CD4-positive, CD25-positive, alpha-beta regulatory T cell (primary cell): ENCODE measurements at regions not wholly inside any gene's neighbourhood (a gene's known extent, or its start where the extent isn't known, plus 50 kb on each side); places are given as distances from the start of the nearest gene placed in this dataset.

ENCODE experiments used
- ATAC-seq, 2 donors: fragments of 150-1000 bp; cut with Tn5 transposase; one replicate each; pipeline ENCODE4 v1.10.0; 2021; ENCODE audit warnings: low read depth in 2 of 2, moderate number of reproducible peaks in 2 of 2, moderate library complexity in 1 of 2
- DNase-seq, 3 donors: peaks; one replicate each; pipeline versions ENCODE4 v3.0.0 to v3.0.0-alpha.2; 2012 to 2022; ENCODE audit warnings: mixed read lengths in 1 of 3
- H3K27ac ChIP-seq: one replicate; pipeline ENCODE4 v1.7.0; 2013; ENCODE audit warnings: mild to moderate bottlenecking, low read length; ENCODE audit not compliant: insufficient read depth, poor library complexity, severe bottlenecking
- H3K27me3 ChIP-seq: one replicate; pipeline ENCODE4 v1.7.0; 2013; ENCODE audit warnings: low read length; ENCODE audit not compliant: control insufficient read depth, insufficient read depth
- H3K36me3 ChIP-seq: one replicate; pipeline ENCODE4 v1.7.0; 2013; ENCODE audit warnings: mild to moderate bottlenecking, low read length, moderate library complexity; ENCODE audit not compliant: control insufficient read depth, insufficient read depth
- H3K4me1 ChIP-seq: 2 replicates; pipeline ENCODE4 v1.7.0; 2013; ENCODE audit warnings: mild to moderate bottlenecking, low read length; ENCODE audit not compliant: insufficient read depth, control insufficient read depth, poor library complexity, severe bottlenecking
- H3K4me3 ChIP-seq: one replicate; pipeline ENCODE4 v1.7.0; 2013; ENCODE audit warnings: low read depth, mild to moderate bottlenecking, low read length, moderate library complexity
- H3K9me3 ChIP-seq, 2 experiments: 1 replicate in 1 of 2; 2 replicates in 1 of 2; pipeline ENCODE4 v1.7.0; 2013; ENCODE audit warnings: low read length in 2 of 2, mild to moderate bottlenecking in 1 of 2, moderate library complexity in 1 of 2; ENCODE audit not compliant: control insufficient read depth in 2 of 2
- H3K27ac Mint-ChIP-seq, 3 donors: one replicate each; pipeline ENCODE4 v1.8.0; 2020 to 2022; ENCODE audit warnings: mild to moderate bottlenecking in 3 of 3, mixed read lengths in 3 of 3, moderate library complexity in 2 of 3
- H3K27me3 Mint-ChIP-seq: one replicate; pipeline ENCODE4 v1.8.0; 2022; ENCODE audit warnings: mild to moderate bottlenecking, mixed read lengths
- H3K36me3 Mint-ChIP-seq: one replicate; pipeline ENCODE4 v1.8.0; 2020; ENCODE audit warnings: mixed read lengths
- H3K4me1 Mint-ChIP-seq, 4 donors: one replicate each; pipeline ENCODE4 v1.8.0; 2020 to 2022; ENCODE audit warnings: mixed read lengths in 4 of 4, mild to moderate bottlenecking in 1 of 4
- H3K4me3 Mint-ChIP-seq, 4 donors: one replicate each; pipeline ENCODE4 v1.8.0; 2020 to 2022; ENCODE audit warnings: mild to moderate bottlenecking in 4 of 4, mixed read lengths in 4 of 4, moderate library complexity in 3 of 4
- H3K9me3 Mint-ChIP-seq, 7 donors: one replicate each; pipeline ENCODE4 v1.8.0; 2020 to 2022; ENCODE audit warnings: mixed read lengths in 7 of 7, mild to moderate bottlenecking in 3 of 7, moderate library complexity in 2 of 7

DNA sequence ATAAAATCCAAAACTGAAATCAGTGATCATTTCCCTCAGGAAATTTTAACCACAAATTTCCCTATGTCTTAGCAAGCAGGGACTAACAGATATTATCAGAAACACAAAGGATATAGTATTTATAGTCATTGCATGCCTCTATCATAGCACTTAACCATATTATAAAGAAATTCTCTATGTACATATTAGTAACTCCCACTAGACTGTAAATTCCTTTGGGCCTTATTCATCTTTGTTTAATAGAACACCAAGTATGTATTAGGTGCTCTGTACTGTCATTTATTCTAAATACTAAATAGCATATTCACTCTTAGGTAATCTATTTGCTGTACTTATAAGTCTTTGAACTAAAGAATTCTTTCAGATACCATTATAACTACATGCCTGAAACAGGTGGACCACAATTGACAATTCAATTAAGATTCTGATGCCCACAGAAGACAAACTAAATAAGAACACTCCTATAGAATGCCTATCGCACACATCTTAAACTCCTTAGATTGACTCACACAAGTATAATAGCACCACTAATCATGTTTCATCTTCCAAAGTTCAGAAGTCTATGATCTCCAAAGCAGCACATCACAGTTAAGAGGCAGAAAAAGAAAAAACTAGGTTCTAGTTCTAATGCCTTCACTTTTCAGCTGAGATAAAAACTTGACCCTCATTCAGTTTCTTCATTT, 134.1 kb downstream of the FSCB start:
- Mint-ChIP-seq H3K4me1 (no peaks in the 10 kb centered on the region), H3K9me3 (peaks cover 0 to 35% (median 3%) of the 10 kb centered on the region in 7 donors), H3K4me3 (no peak overlapping the region), H3K27ac (no peak overlapping the region), H3K36me3 (no peaks in the 10 kb centered on the region), H3K27me3 (no peaks in the 10 kb centered on the region)
- Histone ChIP-seq H3K27me3 (no peaks in the 10 kb centered on the region), H3K4me1 (no peaks in the 10 kb centered on the region), H3K27ac (no peak overlapping the region), H3K4me3 (no peak overlapping the region), H3K36me3 (no peaks in the 10 kb centered on the region), H3K9me3 (peaks cover 0 to 15% of the 10 kb centered on the region in 2 experiments)
- ATAC-seq (no peak), DNase-seq (no peak)

GRCh38 chr14:44372231-44372630, 134.9 kb downstream of the FSCB start:
- Mint-ChIP-seq H3K36me3 (no peaks in the 10 kb centered on the region), H3K27ac (no peak overlapping the region), H3K4me1 (no peaks in the 10 kb centered on the region), H3K4me3 (no peak overlapping the region), H3K27me3 (no peaks in the 10 kb centered on the region), H3K9me3 (peaks cover 0 to 31% (median 2%) of the 10 kb centered on the region in 7 donors)
- ATAC-seq (no peak), DNase-seq (no peak)
- no peaks in the 10 kb centered on the region for H3K4me1 ChIP-seq
- peaks cover 0 to 15% of the 10 kb centered on the region in 2 experiments for H3K9me3 ChIP-seq
- no peaks in the 10 kb centered on the region for H3K27me3 ChIP-seq
- H3K4me3 ChIP-seq, result no peak overlapping the region
- no peak overlapping the region for H3K27ac ChIP-seq
- H3K36me3 ChIP-seq, result no peaks in the 10 kb centered on the region

DNA sequence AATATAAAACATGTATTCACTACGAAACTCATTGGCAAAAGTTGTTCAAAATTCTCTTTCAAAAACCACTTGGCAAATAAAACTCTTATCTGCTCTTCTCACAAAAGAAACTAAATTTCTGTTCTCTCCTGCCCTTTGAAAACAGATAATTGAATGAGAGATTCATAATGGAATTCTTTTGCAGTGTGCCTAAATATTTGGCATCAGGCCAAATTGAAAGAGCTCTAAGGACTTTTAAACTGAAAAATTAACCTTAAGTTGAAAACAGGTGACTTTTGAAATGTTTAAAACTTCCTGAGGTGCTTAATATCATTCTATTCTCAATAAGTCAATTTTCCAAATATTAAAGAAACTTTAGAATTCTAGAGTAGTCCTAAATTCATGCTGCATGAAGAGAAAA, 136.4 kb downstream of the FSCB start:
- no peak overlapping the region for H3K27ac Mint-ChIP-seq
- no peak overlapping the region for H3K4me3 ChIP-seq
- H3K4me1 ChIP-seq, result no peaks in the 10 kb centered on the region
- H3K27ac ChIP-seq, result no peak overlapping the region
- no peaks in the 10 kb centered on the region for H3K36me3 Mint-ChIP-seq
- ATAC-seq (no peak), DNase-seq (no peak)
- peaks cover 0 to 27% (median 4%) of the 10 kb centered on the region in 7 donors for H3K9me3 Mint-ChIP-seq
- H3K27me3 Mint-ChIP-seq, result no peaks in the 10 kb centered on the region
- H3K4me3 Mint-ChIP-seq, result no peak overlapping the region
- H3K27me3 ChIP-seq, result no peaks in the 10 kb centered on the region
- no peaks in the 10 kb centered on the region for H3K36me3 ChIP-seq
- H3K4me1 Mint-ChIP-seq, result no peaks in the 10 kb centered on the region
- peaks cover 0 to 10% of the 10 kb centered on the region in 2 experiments for H3K9me3 ChIP-seq

GRCh38 chr14:44369401-44370123, 137.5 kb downstream of the FSCB start:
- H3K4me1 Mint-ChIP-seq, result no peaks in the 10 kb centered on the region
- no peaks in the 10 kb centered on the region for H3K4me1 ChIP-seq
- no peaks in the 10 kb centered on the region for H3K27me3 ChIP-seq
- no peak for ATAC-seq
- peaks cover 0 to 4% of the 10 kb centered on the region in 2 experiments for H3K9me3 ChIP-seq
- no peaks in the 10 kb centered on the region for H3K27me3 Mint-ChIP-seq
- H3K4me3 ChIP-seq, result no peak overlapping the region
- H3K27ac ChIP-seq, result no peak overlapping the region
- H3K4me3 Mint-ChIP-seq, result no peak overlapping the region
- DNase-seq, result no peak
- no peaks in the 10 kb centered on the region for H3K36me3 ChIP-seq
- H3K9me3 Mint-ChIP-seq, result peaks cover 0 to 19% (median 7%) of the 10 kb centered on the region in 7 donors
- H3K27ac Mint-ChIP-seq, result no peak overlapping the region
- H3K36me3 Mint-ChIP-seq, result no peaks in the 10 kb centered on the region

DNA sequence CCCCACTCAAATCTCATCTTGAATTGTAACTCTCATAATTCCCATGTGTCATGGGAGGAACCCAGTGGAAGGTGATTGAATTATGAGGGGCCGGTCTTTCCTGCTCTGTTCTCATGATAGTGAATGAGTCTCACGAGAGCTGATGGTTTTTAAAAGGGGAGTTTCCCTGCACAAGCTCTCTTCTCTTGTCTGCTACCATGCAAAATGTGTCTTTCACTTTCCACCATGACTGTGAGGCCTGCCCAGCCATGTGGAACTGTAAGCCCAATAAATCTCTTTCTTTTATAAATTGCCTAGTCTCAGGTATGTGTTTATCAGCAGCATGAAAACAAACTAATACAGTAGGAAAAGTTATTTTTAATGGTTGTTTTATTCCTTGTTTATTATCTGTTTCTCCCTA, 146.0 kb downstream of the FSCB start:
- no peaks in the 10 kb centered on the region for H3K4me1 Mint-ChIP-seq
- no peak overlapping the region for H3K27ac ChIP-seq
- H3K4me1 ChIP-seq, result no peaks in the 10 kb centered on the region
- no peak overlapping the region for H3K4me3 Mint-ChIP-seq
- peaks cover 0 to 13% (median 6%) of the 10 kb centered on the region in 7 donors for H3K9me3 Mint-ChIP-seq
- ATAC-seq (no peak), DNase-seq (no peak)
- no peak overlapping the region for H3K4me3 ChIP-seq
- H3K36me3 Mint-ChIP-seq, result no peaks in the 10 kb centered on the region
- H3K27ac Mint-ChIP-seq, result no peak overlapping the region
- no peaks in the 10 kb centered on the region for H3K27me3 Mint-ChIP-seq
- H3K27me3 ChIP-seq, result no peaks in the 10 kb centered on the region
- H3K36me3 ChIP-seq, result no peaks in the 10 kb centered on the region
- H3K9me3 ChIP-seq, result peaks cover 2 to 7% of the 10 kb centered on the region in 2 experiments

GRCh38 chr14:44353805-44354204, 153.3 kb downstream of the FSCB start:
- H3K4me1 ChIP-seq, result no peaks in the 10 kb centered on the region
- no peak for ATAC-seq
- H3K36me3 ChIP-seq, result no peaks in the 10 kb centered on the region
- Mint-ChIP-seq H3K27me3 (no peaks in the 10 kb centered on the region), H3K4me1 (no peaks in the 10 kb centered on the region), H3K9me3 (peaks cover 3 to 25% (median 11%) of the 10 kb centered on the region in 7 donors), H3K4me3 (no peak overlapping the region), H3K36me3 (no peaks in the 10 kb centered on the region), H3K27ac (no peak overlapping the region)
- H3K4me3 ChIP-seq, result no peak overlapping the region
- H3K9me3 ChIP-seq, result peaks cover 2 to 8% of the 10 kb centered on the region in 2 experiments
- no peaks in the 10 kb centered on the region for H3K27me3 ChIP-seq
- no peak overlapping the region for H3K27ac ChIP-seq
- DNase-seq, result no peak

DNA sequence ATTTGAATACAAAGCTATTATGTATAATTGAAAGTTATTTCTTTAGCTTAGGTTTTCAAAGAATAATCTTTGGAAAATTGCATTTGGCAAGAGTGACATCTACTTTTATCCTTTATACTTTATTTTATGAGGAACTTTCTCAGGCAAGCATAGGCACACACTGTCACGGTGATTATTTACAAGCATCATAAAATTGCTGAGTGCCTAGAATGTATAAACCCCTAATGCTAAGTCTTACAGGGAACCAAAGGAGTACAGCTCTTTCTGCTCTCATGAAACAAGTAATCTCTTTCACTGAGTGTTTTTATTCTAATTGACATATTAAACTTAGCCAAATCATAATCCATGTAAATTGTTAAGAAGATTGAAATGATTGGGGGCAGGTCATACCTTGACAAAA, 154.9 kb downstream of the FSCB start:
- Mint-ChIP-seq H3K4me1 (no peaks in the 10 kb centered on the region), H3K36me3 (no peaks in the 10 kb centered on the region), H3K27me3 (no peaks in the 10 kb centered on the region), H3K4me3 (no peak overlapping the region), H3K27ac (no peak overlapping the region), H3K9me3 (peaks cover 4 to 30% (median 13%) of the 10 kb centered on the region in 7 donors)
- H3K36me3 ChIP-seq, result no peaks in the 10 kb centered on the region
- H3K4me3 ChIP-seq, result no peak overlapping the region
- H3K27ac ChIP-seq, result no peak overlapping the region
- no peaks in the 10 kb centered on the region for H3K27me3 ChIP-seq
- peaks cover 2 to 20% of the 10 kb centered on the region in 2 experiments for H3K9me3 ChIP-seq
- no peak for ATAC-seq
- no peaks in the 10 kb centered on the region for H3K4me1 ChIP-seq
- DNase-seq, result no peak

- Histone ChIP-seq H3K27ac (no peak overlapping the region), H3K27me3 (no peaks in the 10 kb centered on the region), H3K4me3 (no peak overlapping the region), H3K36me3 (no peaks in the 10 kb centered on the region), H3K4me1 (no peaks in the 10 kb centered on the region), H3K9me3 (peaks cover 8 to 20% of the 10 kb centered on the region in 2 experiments)
- ATAC-seq, result no peak
- Mint-ChIP-seq H3K27me3 (no peaks in the 10 kb centered on the region), H3K9me3 (peaks cover 3 to 28% (median 7%) of the 10 kb centered on the region in 7 donors), H3K4me3 (no peak overlapping the region), H3K4me1 (no peaks in the 10 kb centered on the region), H3K27ac (no peak overlapping the region), H3K36me3 (no peaks in the 10 kb centered on the region)
- DNase-seq, result no peak
Observed at GRCh38 chr14:44347316-44347715, 159.8 kb downstream of the FSCB start.
